A673 (cell line): ENCODE measurements at regions not wholly inside any gene's neighbourhood (a gene's known extent, or its start where the extent isn't known, plus 50 kb on each side); places are given as distances from the start of the nearest gene placed in this dataset.

ENCODE experiments used
- BruUV-seq: library from RNA; stranded (reverse); fragments of 400-500 nt; replicated peaks from 2 replicates; lab custom pipeline; 2021; lab: Mats Ljungman, UMichigan
- CTCF ChIA-PET: fragments of 300-600 bp; sonication (Branson Sonifier 250); formaldehyde crosslinking; loops from one replicate; lab custom pipeline; 2022; ENCODE audit warnings: antibody characterized with exemption; lab: Charles Lee
- POLR2A ChIA-PET: fragments of 300-600 bp; sonication (Branson Sonifier 250); formaldehyde crosslinking; loops from one replicate; lab custom pipeline; 2022; ENCODE audit warnings: antibody characterized with exemption; ENCODE audit not compliant: low non-redundant PET; lab: Charles Lee
- DNase-seq: peaks from one replicate; pipeline ENCODE4 v3.0.0-alpha.2; 2015; ENCODE audit warnings: low spot score
- H3K27ac ChIP-seq: fragments of 200-600 bp; sonication (generic); 2 replicates; pipeline ENCODE4 v1.5.1; 2016; ENCODE audit warnings: mixed run types, low read depth, mild to moderate bottlenecking, mixed read lengths, antibody characterized with exemption, low read length; ENCODE audit not compliant: poor library complexity, severe bottlenecking
- H3K27me3 ChIP-seq: fragments of 200-600 bp; sonication (generic); replicated peaks from 2 replicates; pipeline ENCODE4 v1.6.1; 2017; ENCODE audit warnings: mixed run types, low read depth, mild to moderate bottlenecking, mixed read lengths, antibody characterized with exemption, low read length; ENCODE audit not compliant: insufficient read depth, poor library complexity
- H3K36me3 ChIP-seq: fragments of 200-600 bp; sonication (generic); 2 replicates; pipeline ENCODE4 v1.6.1; 2016; ENCODE audit warnings: mixed run types, mild to moderate bottlenecking, mixed read lengths, antibody characterized with exemption, low read length; ENCODE audit not compliant: insufficient read depth, poor library complexity, severe bottlenecking
- H3K4me1 ChIP-seq: fragments of 200-600 bp; sonication (generic); 2 replicates; pipeline ENCODE4 v1.6.1; 2017; ENCODE audit warnings: mixed run types, mild to moderate bottlenecking, mixed read lengths, antibody characterized with exemption, low read length; ENCODE audit not compliant: insufficient read depth, poor library complexity, severe bottlenecking
- H3K4me3 ChIP-seq: fragments of 200-600 bp; sonication (generic); 2 replicates; pipeline ENCODE4 v1.5.1; 2016; ENCODE audit warnings: low read depth, mixed run types, mild to moderate bottlenecking, mixed read lengths, low read length; ENCODE audit not compliant: poor library complexity, severe bottlenecking
- H3K9me3 ChIP-seq: fragments of 200-600 bp; sonication (generic); 2 replicates; pipeline ENCODE4 v1.6.1; 2016; ENCODE audit warnings: mixed run types, low read depth, mild to moderate bottlenecking, mixed read lengths, antibody characterized with exemption, low read length; ENCODE audit not compliant: poor library complexity, severe bottlenecking
- EZH2 ChIP-seq: fragments of 200-600 bp; sonication (generic); IDR thresholded peaks from 2 replicates; pipeline ENCODE4 v1.6.1; 2017; ENCODE audit warnings: borderline replicate concordance, low read depth, mild to moderate bottlenecking, mixed read lengths, antibody characterized with exemption, low read length; ENCODE audit not compliant: poor library complexity, severe bottlenecking
- intact Hi-C: fragments of 100-400 bp; cut with micrococcal nuclease; formaldehyde crosslinking; loops from one replicate; pipeline ENCODE4 v1.10.0; 2022; ENCODE audit not compliant: unreplicated experiment
- TF ChIP-seq, protein P1 (sequence below): fragments of 300-800, 200-600 bp; sonication (generic); conservative IDR thresholded peaks from 2 replicates; pipeline ENCODE4 v1.5.1; 2017; ENCODE audit warnings: low read depth, mild to moderate bottlenecking, antibody characterized with exemption, low read length, moderate library complexity, mixed read lengths

DNA sequence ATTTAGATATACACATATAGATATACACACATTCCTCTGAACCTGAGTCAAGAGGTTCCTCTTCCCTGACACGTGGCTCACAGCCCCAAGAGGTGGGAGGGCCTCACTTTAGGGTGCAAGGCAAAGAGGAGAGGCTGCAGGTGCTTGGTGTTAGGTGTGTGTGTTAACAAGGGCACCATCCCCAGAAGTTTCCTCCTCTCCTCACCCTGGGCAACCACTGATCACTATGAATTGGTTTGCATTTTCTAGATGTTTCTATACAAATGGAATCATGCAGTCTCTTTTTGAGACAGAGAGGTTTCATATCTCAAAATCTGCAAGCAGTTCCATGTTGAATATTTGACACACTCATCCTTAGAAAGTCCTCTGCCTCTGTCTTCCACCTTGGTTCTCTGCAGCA is 120.9 kb upstream of the NECTIN1 start:
- Histone ChIP-seq H3K36me3 (no peaks in the 10 kb centered on the region), H3K9me3 (no peaks in the 10 kb centered on the region), H3K4me3 (no peak overlapping the region), H3K27ac (no peak overlapping the region), H3K27me3 (peaks cover 5% of the 10 kb centered on the region), H3K4me1 (no peaks in the 10 kb centered on the region)
- no TSS peak for BruUV-seq
- DNase-seq = no peak
- CTCF ChIA-PET = no interaction called here
- no peak for TF ChIP-seq EZH2
- TF ChIP-seq, protein P1, sequence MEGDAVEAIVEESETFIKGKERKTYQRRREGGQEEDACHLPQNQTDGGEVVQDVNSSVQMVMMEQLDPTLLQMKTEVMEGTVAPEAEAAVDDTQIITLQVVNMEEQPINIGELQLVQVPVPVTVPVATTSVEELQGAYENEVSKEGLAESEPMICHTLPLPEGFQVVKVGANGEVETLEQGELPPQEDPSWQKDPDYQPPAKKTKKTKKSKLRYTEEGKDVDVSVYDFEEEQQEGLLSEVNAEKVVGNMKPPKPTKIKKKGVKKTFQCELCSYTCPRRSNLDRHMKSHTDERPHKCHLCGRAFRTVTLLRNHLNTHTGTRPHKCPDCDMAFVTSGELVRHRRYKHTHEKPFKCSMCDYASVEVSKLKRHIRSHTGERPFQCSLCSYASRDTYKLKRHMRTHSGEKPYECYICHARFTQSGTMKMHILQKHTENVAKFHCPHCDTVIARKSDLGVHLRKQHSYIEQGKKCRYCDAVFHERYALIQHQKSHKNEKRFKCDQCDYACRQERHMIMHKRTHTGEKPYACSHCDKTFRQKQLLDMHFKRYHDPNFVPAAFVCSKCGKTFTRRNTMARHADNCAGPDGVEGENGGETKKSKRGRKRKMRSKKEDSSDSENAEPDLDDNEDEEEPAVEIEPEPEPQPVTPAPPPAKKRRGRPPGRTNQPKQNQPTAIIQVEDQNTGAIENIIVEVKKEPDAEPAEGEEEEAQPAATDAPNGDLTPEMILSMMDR = no peak
- POLR2A ChIA-PET = no interaction called here
- intact Hi-C loops = no loop called here

DNA sequence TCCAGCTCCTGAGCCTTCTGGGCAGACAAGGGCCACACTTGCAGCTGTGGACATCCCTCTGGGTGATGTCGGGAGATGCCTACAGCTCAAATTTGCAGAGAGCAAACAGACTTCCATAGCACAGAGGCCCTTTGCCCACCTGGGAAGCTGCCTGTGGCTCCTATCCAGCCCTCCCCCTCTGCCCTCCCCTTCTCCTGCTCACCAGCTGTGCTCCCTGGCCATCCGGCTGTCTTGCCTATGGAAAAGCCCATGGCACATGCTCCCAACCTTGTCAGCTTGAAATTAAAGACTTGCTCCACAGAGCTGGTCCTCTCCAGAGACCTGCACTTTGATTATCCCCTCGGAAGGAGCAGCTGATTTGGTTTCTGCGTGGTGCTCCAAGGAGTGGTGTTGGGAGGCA is 118.9 kb upstream of the NECTIN1 start:
- ChIA-PET CTCF (no interaction called here), POLR2A (no interaction called here)
- no peaks in the 10 kb centered on the region for H3K36me3 ChIP-seq
- no peak overlapping the region for H3K27ac ChIP-seq
- no peaks in the 10 kb centered on the region for H3K4me1 ChIP-seq
- H3K27me3 ChIP-seq = no peaks in the 10 kb centered on the region
- BruUV-seq = no TSS peak
- intact Hi-C loops = no loop called here
- no peaks in the 10 kb centered on the region for H3K9me3 ChIP-seq
- no peak overlapping the region for H3K4me3 ChIP-seq
- no peak for DNase-seq
- TF ChIP-seq, protein P1 = no peak
- TF ChIP-seq EZH2 = no peak

DNA sequence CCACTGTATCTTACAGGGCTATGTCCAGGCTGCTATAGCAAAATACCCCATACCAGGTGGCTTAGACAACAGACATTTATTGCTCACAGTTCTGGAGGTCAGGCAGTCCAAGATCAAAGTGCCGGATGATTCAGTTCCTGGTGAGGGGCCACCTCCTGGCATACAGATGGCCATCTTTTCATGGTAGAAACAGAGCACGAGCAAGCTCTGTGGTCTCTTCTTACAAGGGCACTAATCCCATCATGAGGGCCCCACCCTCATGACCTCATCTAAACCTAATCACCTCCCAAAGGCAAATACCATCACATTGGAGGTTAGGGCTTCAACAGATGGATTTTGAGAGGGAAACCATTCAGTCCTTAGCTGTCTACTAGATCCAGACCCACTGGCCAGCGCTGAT is 117.4 kb upstream of the NECTIN1 start:
- H3K9me3 ChIP-seq = no peaks in the 10 kb centered on the region
- no peak overlapping the region for H3K27ac ChIP-seq
- TF ChIP-seq EZH2 = no peak
- TF ChIP-seq, protein P1 = no peak
- POLR2A ChIA-PET = no interaction called here
- no TSS peak for BruUV-seq
- intact Hi-C loops = no loop called here
- no peaks in the 10 kb centered on the region for H3K4me1 ChIP-seq
- no peak overlapping the region for H3K4me3 ChIP-seq
- CTCF ChIA-PET = no interaction called here
- H3K27me3 ChIP-seq = no peaks in the 10 kb centered on the region
- DNase-seq = no peak
- no peaks in the 10 kb centered on the region for H3K36me3 ChIP-seq
